H1 (cell line): ENCODE measurements at regions not wholly inside any gene's neighbourhood (a gene's known extent, or its start where the extent isn't known, plus 50 kb on each side); places are given as distances from the start of the nearest gene placed in this dataset.

Experiments
- BCL11A ChIP-seq, 2 experiments: IDR thresholded peaks; one replicate each; pipeline ENCODE4 v1.6.1; 2011; ENCODE audit warnings: low read depth in 2 of 2, low read length in 2 of 2, mild to moderate bottlenecking in 2 of 2
- CEBPB ChIP-seq: IDR thresholded peaks from 2 replicates; pipeline ENCODE4 v1.6.1; 2012; ENCODE audit warnings: low read depth, low read length
- CHD7 ChIP-seq: fragments of 300-600 bp; sonication (generic); IDR thresholded peaks from 2 replicates; pipeline ENCODE4 v1.7.1; 2012; ENCODE audit warnings: low read length, moderate library complexity, mild to moderate bottlenecking, inconsistent platforms; ENCODE audit not compliant: insufficient replicate concordance
- CTCF ChIP-seq, 3 experiments: IDR thresholded peaks; 1 replicate in 2 of 3; 2 replicates in 1 of 3; pipeline versions ENCODE4 v1.5.1 to v1.6.1; 2011; ENCODE audit warnings: low read length in 3 of 3, mild to moderate bottlenecking in 3 of 3, inconsistent platforms in 2 of 3, low read depth in 1 of 3, moderate library complexity in 1 of 3; ENCODE audit not compliant: insufficient read depth in 1 of 3; ENCODE audit errors: control extremely low read depth in 1 of 3
- FOSL1 ChIP-seq: IDR thresholded peaks from 2 replicates; pipeline ENCODE4 v1.6.1; 2011; ENCODE audit warnings: mild to moderate bottlenecking, low read depth, low read length, moderate library complexity; ENCODE audit not compliant: insufficient read depth
- POLR2AphosphoS5 ChIP-seq: IDR thresholded peaks from 2 replicates; pipeline ENCODE4 v1.6.1; 2011; ENCODE audit warnings: low read depth, low read length

GRCh38 chr9:78122631-78123030 lies 91.0 kb upstream of the GNAQ start:
- TF ChIP-seq CHD7: no peak
- no peak for TF ChIP-seq CTCF (IDR thresholded peaks at IDR 0.05; ENCODE audit: control extremely low read depth in 1 of 3, insufficient read depth in 1 of 3, low read depth in 1 of 3, low read length in 3 of 3)
- no peak for TF ChIP-seq FOSL1
- TF ChIP-seq BCL11A (IDR thresholded peaks at IDR 0.05; ENCODE audit: low read depth in 2 of 2, low read length in 2 of 2): no peak
- no peak for TF ChIP-seq POLR2AphosphoS5
- TF ChIP-seq CEBPB: no peak
